Forelimb muscle (tissue), 1 donor: ENCODE measurements at regions not wholly inside any gene's neighbourhood (a gene's known extent, or its start where the extent isn't known, plus 50 kb on each side); places are given as distances from the start of the nearest gene placed in this dataset.

ENCODE experiments used
- DNase-seq: peaks from one replicate; pipeline ENCODE4 v3.0.0-alpha.2; 2013; ENCODE audit warnings: low read depth

GRCh38 chr3:168844894-168845482, 749.3 kb upstream of the GOLIM4 start:
- no peak for DNase-seq

GRCh38 chr3:168844472-168844871, 748.7 kb upstream of the GOLIM4 start:
- no peak for DNase-seq

GRCh38 chr3:168843481-168843880, 747.8 kb upstream of the GOLIM4 start:
- DNase-seq = no peak

GRCh38 chr3:168839653-168840052, 743.9 kb upstream of the GOLIM4 start:
- DNase-seq = no peak

GRCh38 chr3:168834558-168834957, 738.8 kb upstream of the GOLIM4 start:
- no peak for DNase-seq

- no peak for DNase-seq
Measured at GRCh38 chr3:168828943-168829342, 733.2 kb upstream of the GOLIM4 start.

- DNase-seq = no peak
Measured at GRCh38 chr3:168828536-168828935, 732.8 kb upstream of the GOLIM4 start.

- no peak for DNase-seq
Measured at GRCh38 chr3:168828014-168828413, 732.3 kb upstream of the GOLIM4 start.

- no peak for DNase-seq
Measured at GRCh38 chr3:168824107-168824506, 728.4 kb upstream of the GOLIM4 start.

- no peak for DNase-seq
Measured at GRCh38 chr3:168823466-168823865, 727.7 kb upstream of the GOLIM4 start.

GRCh38 chr3:168820810-168821415, 725.2 kb upstream of the GOLIM4 start:
- DNase-seq = no peak

- DNase-seq = no peak
Measured at GRCh38 chr3:168817177-168817576, 721.5 kb upstream of the GOLIM4 start.

- no peak for DNase-seq
Measured at GRCh38 chr3:168815946-168816345, 720.2 kb upstream of the GOLIM4 start.

- DNase-seq = no peak
Measured at GRCh38 chr3:168813225-168813802, 717.6 kb upstream of the GOLIM4 start.

- no peak for DNase-seq
Measured at GRCh38 chr3:168812234-168812633, 716.5 kb upstream of the GOLIM4 start.

GRCh38 chr3:168808596-168808995, 712.9 kb upstream of the GOLIM4 start:
- DNase-seq = no peak

- no peak for DNase-seq
Measured at GRCh38 chr3:168807448-168807847, 711.7 kb upstream of the GOLIM4 start.

GRCh38 chr3:168806871-168807270, 711.1 kb upstream of the GOLIM4 start:
- DNase-seq = no peak

- no peak for DNase-seq
Measured at GRCh38 chr3:168803536-168803935, 707.8 kb upstream of the GOLIM4 start.

GRCh38 chr3:168802766-168803165, 707.0 kb upstream of the GOLIM4 start:
- no peak for DNase-seq

GRCh38 chr3:168801794-168802193, 706.1 kb upstream of the GOLIM4 start:
- DNase-seq = no peak

GRCh38 chr3:168796339-168796738, 700.6 kb upstream of the GOLIM4 start:
- no peak for DNase-seq

GRCh38 chr3:168794427-168794826, 698.7 kb upstream of the GOLIM4 start:
- DNase-seq = no peak

GRCh38 chr3:168782193-168782592, 686.5 kb upstream of the GOLIM4 start:
- DNase-seq = no peak
